IMR-90 (cell line): ENCODE measurements at regions not wholly inside any gene's neighbourhood (a gene's known extent, or its start where the extent isn't known, plus 50 kb on each side); places are given as distances from the start of the nearest gene placed in this dataset.

ENCODE experiments used
- ATAC-seq: fragments of 200-7000 bp; cut with Tn5 transposase; 2 replicates; pipeline ENCODE4 v1.9.1; 2020; ENCODE audit warnings: low read depth, mild to moderate bottlenecking, moderate library complexity
- BruUV-seq: library from RNA; stranded (reverse); fragments of 400-500 nt; replicated peaks from 2 replicates; lab custom pipeline; 2021; lab: Mats Ljungman, UMichigan
- CTCF ChIA-PET: fragments of 300-600 bp; formaldehyde crosslinking; extraction: SDS; loops from one replicate; lab custom pipeline; 2021; ENCODE audit warnings: antibody characterized with exemption; lab: Yijun Ruan, JAX
- POLR2A ChIA-PET: fragments of 300-600 bp; sonication (Branson Sonifier 250); formaldehyde crosslinking; loops from one replicate; lab custom pipeline; 2022; ENCODE audit warnings: antibody characterized with exemption; ENCODE audit not compliant: unreplicated experiment; lab: Charles Lee
- DNase-seq: peaks from one replicate; pipeline ENCODE4 v3.0.0; 2013
- H2AFZ ChIP-seq: replicated peaks from 2 replicates; pipeline ENCODE3; 2013; ENCODE audit warnings: low read length, mild to moderate bottlenecking; ENCODE audit not compliant: poor library complexity
- H2AK5ac ChIP-seq: 2 replicates; pipeline ENCODE4 v1.6.1; 2013; ENCODE audit warnings: low read depth, low read length, inconsistent platforms
- H2AK9ac ChIP-seq: replicated peaks from 2 replicates; pipeline ENCODE3; 2013; ENCODE audit warnings: mild to moderate bottlenecking, low read depth, low read length, moderate library complexity; ENCODE audit not compliant: poor library complexity
- H2BK120ac ChIP-seq: 2 replicates; pipeline ENCODE4 v1.6.1; 2013; ENCODE audit warnings: low read depth, low read length, inconsistent platforms
- H2BK15ac ChIP-seq: 3 replicates; pipeline ENCODE4 v1.6.1; 2013; ENCODE audit warnings: low read depth, low read length, inconsistent platforms
- H2BK20ac ChIP-seq: 2 replicates; pipeline ENCODE4 v1.6.1; 2013; ENCODE audit warnings: low read depth, mild to moderate bottlenecking, inconsistent platforms, low read length, moderate library complexity
- H2BK5ac ChIP-seq: 2 replicates; pipeline ENCODE4 v1.6.1; 2013; ENCODE audit warnings: mild to moderate bottlenecking, low read depth, low read length, inconsistent platforms; ENCODE audit not compliant: poor library complexity, severe bottlenecking
- H3K14ac ChIP-seq: replicated peaks from 2 replicates; pipeline ENCODE4 v1.6.1; 2013; ENCODE audit warnings: low read depth, low read length, inconsistent platforms
- H3K18ac ChIP-seq: 2 replicates; pipeline ENCODE4 v1.6.1; 2013; ENCODE audit warnings: low read depth, low read length, control low read depth
- H3K23ac ChIP-seq: 2 replicates; pipeline ENCODE4 v1.6.1; 2013; ENCODE audit warnings: low read depth, low read length, inconsistent platforms
- H3K27ac ChIP-seq: 2 replicates; pipeline ENCODE4 v1.5.1; 2013; ENCODE audit warnings: mild to moderate bottlenecking, control low read depth, low read length; ENCODE audit not compliant: insufficient read depth
- H3K27me3 ChIP-seq: 2 replicates; pipeline ENCODE4 v1.6.1; 2013; ENCODE audit warnings: low read length; ENCODE audit not compliant: control insufficient read depth, insufficient read depth
- H3K36me3 ChIP-seq: 2 replicates; pipeline ENCODE4 v1.6.1; 2013; ENCODE audit warnings: low read length, mixed read lengths; ENCODE audit not compliant: control insufficient read depth, insufficient read depth
- H3K4ac ChIP-seq: 2 replicates; pipeline ENCODE4 v1.6.1; 2013; ENCODE audit warnings: low read depth, low read length, inconsistent platforms
- H3K4me1 ChIP-seq: 2 replicates; pipeline ENCODE4 v1.6.1; 2013; ENCODE audit warnings: low read length, mixed read lengths; ENCODE audit not compliant: control insufficient read depth, insufficient read depth
- H3K4me2 ChIP-seq: 2 replicates; pipeline ENCODE4 v1.6.1; 2013; ENCODE audit warnings: low read depth, mild to moderate bottlenecking, control low read depth, low read length, moderate library complexity
- H3K4me3 ChIP-seq: 2 replicates; pipeline ENCODE4 v1.5.1; 2013; ENCODE audit warnings: low read depth, mild to moderate bottlenecking, control low read depth, low read length, moderate library complexity; ENCODE audit not compliant: insufficient read depth
- H3K56ac ChIP-seq: 2 replicates; pipeline ENCODE4 v1.6.1; 2013; ENCODE audit warnings: low read length, inconsistent platforms; ENCODE audit not compliant: insufficient read depth; ENCODE audit errors: extremely low read depth
- H3K79me1 ChIP-seq, 2 experiments: 2 replicates each; pipeline ENCODE4 v1.6.1; 2013; ENCODE audit warnings: low read length in 2 of 2, inconsistent platforms in 1 of 2, low read depth in 1 of 2
- H3K9ac ChIP-seq: 2 replicates; pipeline ENCODE4 v1.6.1; 2013; ENCODE audit warnings: low read depth, low read length, control low read depth
- H3K9me1 ChIP-seq: 2 replicates; pipeline ENCODE4 v1.6.1; 2013; ENCODE audit warnings: low read length, inconsistent platforms; ENCODE audit not compliant: insufficient read depth
- H3K9me3 ChIP-seq: 2 replicates; pipeline ENCODE4 v1.6.1; 2013; ENCODE audit warnings: low read length; ENCODE audit not compliant: control insufficient read depth, insufficient read depth
- H4K20me1 ChIP-seq: 2 replicates; pipeline ENCODE4 v1.6.1; 2013; ENCODE audit warnings: low read length, inconsistent platforms; ENCODE audit not compliant: insufficient read depth
- H4K5ac ChIP-seq: 2 replicates; pipeline ENCODE4 v1.6.1; 2013; ENCODE audit warnings: mild to moderate bottlenecking, low read depth, low read length, control low read depth
- H4K8ac ChIP-seq, 2 experiments: 2 replicates each; pipeline ENCODE4 v1.6.1; 2013; ENCODE audit warnings: low read depth in 2 of 2, low read length in 2 of 2, control low read depth in 1 of 2, inconsistent platforms in 1 of 2
- H4K91ac ChIP-seq: 2 replicates; pipeline ENCODE4 v1.6.1; 2013; ENCODE audit warnings: low read depth, low read length, inconsistent platforms; ENCODE audit not compliant: insufficient read depth
- BHLHE40 ChIP-seq: fragments of 150-350 bp; IDR thresholded peaks from 2 replicates; pipeline ENCODE4 v1.6.1; 2016; ENCODE audit warnings: mild to moderate bottlenecking, low read depth, low read length
- CEBPB ChIP-seq: IDR thresholded peaks from 2 replicates; pipeline ENCODE4 v1.6.1; 2012; ENCODE audit warnings: low read depth, low read length, improper control_type of control experiment
- CHD1 ChIP-seq: IDR thresholded peaks from 2 replicates; pipeline ENCODE4 v1.6.1; 2012; ENCODE audit warnings: low read depth, low read length, improper control_type of control experiment
- FOS ChIP-seq: fragments of 150-350 bp; IDR thresholded peaks from 2 replicates; pipeline ENCODE4 v1.6.1; 2016; ENCODE audit warnings: low read depth, low read length
- MAFK ChIP-seq: IDR thresholded peaks from 2 replicates; pipeline ENCODE4 v1.6.1; 2012; ENCODE audit warnings: low read depth, low read length, improper control_type of control experiment
- MAZ ChIP-seq: IDR thresholded peaks from 2 replicates; pipeline ENCODE4 v1.6.1; 2012; ENCODE audit warnings: low read depth, mild to moderate bottlenecking, low read length, improper control_type of control experiment, moderate library complexity, borderline replicate concordance
- MXI1 ChIP-seq: IDR thresholded peaks from 2 replicates; pipeline ENCODE4 v1.6.1; 2012; ENCODE audit warnings: low read depth, mild to moderate bottlenecking, low read length, moderate library complexity, borderline replicate concordance
- NFE2L2 ChIP-seq: fragments of 150-350 bp; IDR thresholded peaks from 2 replicates; pipeline ENCODE4 v1.6.1; 2016; ENCODE audit warnings: low read depth, mild to moderate bottlenecking, low read length
- POLR2A ChIP-seq: IDR thresholded peaks from 2 replicates; pipeline ENCODE4 v1.6.1; 2012; ENCODE audit warnings: mild to moderate bottlenecking, low read depth, low read length
- RAD21 ChIP-seq: IDR thresholded peaks from 2 replicates; pipeline ENCODE4 v1.6.1; 2012; ENCODE audit warnings: low read length, improper control_type of control experiment
- RCOR1 ChIP-seq: IDR thresholded peaks from 2 replicates; pipeline ENCODE4 v1.6.1; 2012; ENCODE audit warnings: mild to moderate bottlenecking, low read length, improper control_type of control experiment; ENCODE audit not compliant: insufficient replicate concordance
- RFX5 ChIP-seq: IDR thresholded peaks from 2 replicates; pipeline ENCODE4 v1.8.0; 2012; ENCODE audit warnings: low read depth, mild to moderate bottlenecking, low read length, moderate library complexity
- SMC3 ChIP-seq: fragments of 150-350 bp; IDR thresholded peaks from 2 replicates; pipeline ENCODE4 v1.6.1; 2016; ENCODE audit warnings: low read depth, mild to moderate bottlenecking, antibody characterized with exemption, low read length, moderate library complexity
- WGBS, 2 experiments: methylation state at CpG; one replicate each; pipeline versions ENCODE4 v1.1.5 to v1.1.7; 2013; ENCODE audit warnings: missing lambda C conversion rate in 2 of 2; ENCODE audit not compliant: insufficient read length in 1 of 2; ENCODE audit errors: extremely low coverage in 2 of 2; 5-methylcytosine and 5-hydroxymethylcytosine counted together
- dilution Hi-C: fragments of 300-500 bp; cut with HindIII; formaldehyde crosslinking; loops from one replicate; pipeline ENCODE4 v1.14.3; 2018; ENCODE audit warnings: low sequenced_read_pairs; ENCODE audit not compliant: unreplicated experiment
- in situ Hi-C: fragments of 300-500 bp; cut with MboI; formaldehyde crosslinking; loops from 3 replicates; pipeline ENCODE4 v1.14.3; 2019; ENCODE audit warnings: low sequenced_read_pairs, inconsistent platforms, mixed read lengths
- intact Hi-C: fragments of 100-400 bp; cut with micrococcal nuclease; formaldehyde crosslinking; loops from 2 replicates; pipeline ENCODE4 v1.10.0; 2022
- TF ChIP-seq, protein P1 (sequence below): fragments of 150-350 bp; IDR thresholded peaks from 2 replicates; pipeline ENCODE4 v1.6.1; 2017; ENCODE audit warnings: mild to moderate bottlenecking, antibody characterized with exemption, low read length, low read depth
- TF ChIP-seq, protein P2 (sequence below): conservative IDR thresholded peaks from 2 replicates; pipeline ENCODE4 v1.5.1; 2012; ENCODE audit warnings: mild to moderate bottlenecking, low read depth, low read length, improper control_type of control experiment
- TF ChIP-seq, protein P3 (sequence below): fragments of 150-350 bp; IDR thresholded peaks from 2 replicates; pipeline ENCODE4 v1.6.1; 2016; ENCODE audit warnings: low read depth, mild to moderate bottlenecking, low read length, moderate library complexity, borderline replicate concordance

DNA sequence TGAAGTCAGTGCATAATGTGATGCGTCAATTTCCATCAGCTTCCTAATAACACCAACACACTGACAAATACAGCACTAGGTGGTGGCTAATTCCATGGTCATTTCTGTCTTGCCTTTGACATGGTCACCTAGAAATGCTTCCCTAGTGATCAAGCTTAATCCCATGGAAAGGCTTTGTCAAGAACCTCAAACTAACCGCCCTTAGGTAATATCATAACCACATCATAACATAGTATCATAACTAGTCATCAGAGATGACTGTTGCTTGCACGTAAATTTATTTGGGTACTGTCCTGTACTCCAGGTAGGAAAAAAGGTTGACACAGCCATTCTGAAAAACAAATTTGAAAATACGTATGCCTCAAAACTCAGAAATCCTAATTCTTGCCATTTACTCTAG lies 471.8 kb downstream of the IRS1 start:
- no peak overlapping the region for H4K5ac ChIP-seq
- H2AK9ac ChIP-seq: no peak overlapping the region
- H3K9ac ChIP-seq: no peak overlapping the region
- H2AK5ac ChIP-seq: no peak overlapping the region
- CTCF ChIA-PET: no interaction called here
- no peaks in the 10 kb centered on the region for H3K9me3 ChIP-seq
- H3K27me3 ChIP-seq: no peaks in the 10 kb centered on the region
- no peak for DNase-seq
- intact Hi-C loops: no loop called here
- no peak overlapping the region for H3K23ac ChIP-seq
- dilution Hi-C loops: no loop called here
- no peak overlapping the region for H2AFZ ChIP-seq
- H4K91ac ChIP-seq: no peak overlapping the region
- H4K8ac ChIP-seq: no peak overlapping the region
- no peak overlapping the region for H3K4me2 ChIP-seq
- in situ Hi-C loops: no loop called here
- H3K14ac ChIP-seq: no peak overlapping the region
- no peak overlapping the region for H2BK20ac ChIP-seq
- BruUV-seq: no TSS peak
- H4K20me1 ChIP-seq: no peaks in the 10 kb centered on the region
- no peaks in the 10 kb centered on the region for H3K36me3 ChIP-seq
- ATAC-seq: no peak
- H3K27ac ChIP-seq: no peak overlapping the region
- POLR2A ChIA-PET: no interaction called here
- H3K9me1 ChIP-seq: no peaks in the 10 kb centered on the region; the same call in 1 of the 2 replicates
- no peak for TF ChIP-seq POLR2A
- no peak for TF ChIP-seq MAFK
- TF ChIP-seq CHD1: no peak
- no peak for TF ChIP-seq RFX5
- no peak for TF ChIP-seq RAD21
- no peak for TF ChIP-seq SMC3
- no peak for TF ChIP-seq NFE2L2
- no peak for TF ChIP-seq MXI1
- no peak for TF ChIP-seq RCOR1
- TF ChIP-seq, protein P1, sequence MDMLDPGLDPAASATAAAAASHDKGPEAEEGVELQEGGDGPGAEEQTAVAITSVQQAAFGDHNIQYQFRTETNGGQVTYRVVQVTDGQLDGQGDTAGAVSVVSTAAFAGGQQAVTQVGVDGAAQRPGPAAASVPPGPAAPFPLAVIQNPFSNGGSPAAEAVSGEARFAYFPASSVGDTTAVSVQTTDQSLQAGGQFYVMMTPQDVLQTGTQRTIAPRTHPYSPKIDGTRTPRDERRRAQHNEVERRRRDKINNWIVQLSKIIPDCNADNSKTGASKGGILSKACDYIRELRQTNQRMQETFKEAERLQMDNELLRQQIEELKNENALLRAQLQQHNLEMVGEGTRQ: no peak
- no peak for TF ChIP-seq FOS
- TF ChIP-seq MAZ: no peak
- no peak for TF ChIP-seq BHLHE40
- TF ChIP-seq, protein P2, sequence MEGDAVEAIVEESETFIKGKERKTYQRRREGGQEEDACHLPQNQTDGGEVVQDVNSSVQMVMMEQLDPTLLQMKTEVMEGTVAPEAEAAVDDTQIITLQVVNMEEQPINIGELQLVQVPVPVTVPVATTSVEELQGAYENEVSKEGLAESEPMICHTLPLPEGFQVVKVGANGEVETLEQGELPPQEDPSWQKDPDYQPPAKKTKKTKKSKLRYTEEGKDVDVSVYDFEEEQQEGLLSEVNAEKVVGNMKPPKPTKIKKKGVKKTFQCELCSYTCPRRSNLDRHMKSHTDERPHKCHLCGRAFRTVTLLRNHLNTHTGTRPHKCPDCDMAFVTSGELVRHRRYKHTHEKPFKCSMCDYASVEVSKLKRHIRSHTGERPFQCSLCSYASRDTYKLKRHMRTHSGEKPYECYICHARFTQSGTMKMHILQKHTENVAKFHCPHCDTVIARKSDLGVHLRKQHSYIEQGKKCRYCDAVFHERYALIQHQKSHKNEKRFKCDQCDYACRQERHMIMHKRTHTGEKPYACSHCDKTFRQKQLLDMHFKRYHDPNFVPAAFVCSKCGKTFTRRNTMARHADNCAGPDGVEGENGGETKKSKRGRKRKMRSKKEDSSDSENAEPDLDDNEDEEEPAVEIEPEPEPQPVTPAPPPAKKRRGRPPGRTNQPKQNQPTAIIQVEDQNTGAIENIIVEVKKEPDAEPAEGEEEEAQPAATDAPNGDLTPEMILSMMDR: no peak
- no peak for TF ChIP-seq CEBPB
- TF ChIP-seq, protein P3, sequence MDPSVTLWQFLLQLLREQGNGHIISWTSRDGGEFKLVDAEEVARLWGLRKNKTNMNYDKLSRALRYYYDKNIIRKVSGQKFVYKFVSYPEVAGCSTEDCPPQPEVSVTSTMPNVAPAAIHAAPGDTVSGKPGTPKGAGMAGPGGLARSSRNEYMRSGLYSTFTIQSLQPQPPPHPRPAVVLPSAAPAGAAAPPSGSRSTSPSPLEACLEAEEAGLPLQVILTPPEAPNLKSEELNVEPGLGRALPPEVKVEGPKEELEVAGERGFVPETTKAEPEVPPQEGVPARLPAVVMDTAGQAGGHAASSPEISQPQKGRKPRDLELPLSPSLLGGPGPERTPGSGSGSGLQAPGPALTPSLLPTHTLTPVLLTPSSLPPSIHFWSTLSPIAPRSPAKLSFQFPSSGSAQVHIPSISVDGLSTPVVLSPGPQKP: no peak
- no peak overlapping the region for H2BK5ac ChIP-seq
- H2BK15ac ChIP-seq: no peak overlapping the region
- H2BK120ac ChIP-seq: no peak overlapping the region
- no peaks in the 10 kb centered on the region for H3K4me1 ChIP-seq
- no peak overlapping the region for H3K56ac ChIP-seq
- no peaks in the 10 kb centered on the region for H3K79me1 ChIP-seq
- H3K4ac ChIP-seq: no peak overlapping the region
- WGBS, 2 experiments: no CpG with 5 or more reads among the region's 4 CpGs
- H3K18ac ChIP-seq: no peak overlapping the region
- no peak overlapping the region for H3K4me3 ChIP-seq
